ENCODE measurements at regions not wholly inside any gene's neighbourhood (a gene's known extent, or its start where the extent isn't known, plus 50 kb on each side); places are given as distances from the start of the nearest gene placed in this dataset.

GRCh38 chr12:69057742-69058141, 124.8 kb upstream of the CPM start:
- TF ChIP-seq CTCF (IDR thresholded peaks at IDR 0.05) (no peak), MAX (CRISPR knock-in tag; IDR thresholded peaks at IDR 0.05) (no peak), TCF7 (CRISPR knock-in tag; IDR thresholded peaks at IDR 0.05; ENCODE audit: low read depth) (no peak), ATF3 (CRISPR knock-in tag; conservative IDR thresholded peaks at IDR 0.05) (no peak), ELF4 (CRISPR knock-in tag; IDR thresholded peaks at IDR 0.05; ENCODE audit: low read depth) (no peak), ZNF317 (CRISPR knock-in tag; IDR thresholded peaks at IDR 0.05; ENCODE audit: borderline replicate concordance, low read depth) (no peak)
